ENCODE measurements at regions not wholly inside any gene's neighbourhood (a gene's known extent, or its start where the extent isn't known, plus 50 kb on each side); places are given as distances from the start of the nearest gene placed in this dataset.

DNA sequence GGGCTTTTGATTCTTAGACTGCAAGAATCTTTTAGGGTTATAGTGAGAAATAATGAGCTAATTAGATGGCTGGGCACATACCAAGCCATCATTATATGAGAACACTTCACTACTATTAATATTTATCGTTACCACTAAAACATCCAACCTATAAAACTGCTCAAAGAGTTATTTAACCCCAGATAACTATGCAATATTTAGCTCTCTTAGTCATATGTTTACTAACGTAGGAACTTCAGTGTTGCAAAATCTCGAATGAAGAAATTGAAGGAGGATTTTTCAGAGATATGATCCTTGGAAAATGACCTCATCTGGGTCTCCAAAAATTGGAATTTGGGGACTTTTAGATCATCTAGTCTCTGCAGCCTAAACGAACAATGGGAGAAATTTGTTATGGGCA lies 265.0 kb upstream of the RPS6KA3 start:
- no peaks in the 10 kb centered on the region for H3K9me3 Mint-ChIP-seq (ENCODE audit: low read depth, unreplicated experiment)
- no peaks in the 10 kb centered on the region for H3K27me3 Mint-ChIP-seq (ENCODE audit: unreplicated experiment)
- no peak overlapping the region for H3K4me3 Mint-ChIP-seq (ENCODE audit: low read depth, unreplicated experiment)
- intact Hi-C loops (cut with micrococcal nuclease; ENCODE audit: unreplicated experiment): loop anchor here (2.0 to 10.0 kb wide), 4 partner anchors 213 to 949 kb away; no protein-coding TSS in a partner anchor
- TF ChIP-seq, protein P1, sequence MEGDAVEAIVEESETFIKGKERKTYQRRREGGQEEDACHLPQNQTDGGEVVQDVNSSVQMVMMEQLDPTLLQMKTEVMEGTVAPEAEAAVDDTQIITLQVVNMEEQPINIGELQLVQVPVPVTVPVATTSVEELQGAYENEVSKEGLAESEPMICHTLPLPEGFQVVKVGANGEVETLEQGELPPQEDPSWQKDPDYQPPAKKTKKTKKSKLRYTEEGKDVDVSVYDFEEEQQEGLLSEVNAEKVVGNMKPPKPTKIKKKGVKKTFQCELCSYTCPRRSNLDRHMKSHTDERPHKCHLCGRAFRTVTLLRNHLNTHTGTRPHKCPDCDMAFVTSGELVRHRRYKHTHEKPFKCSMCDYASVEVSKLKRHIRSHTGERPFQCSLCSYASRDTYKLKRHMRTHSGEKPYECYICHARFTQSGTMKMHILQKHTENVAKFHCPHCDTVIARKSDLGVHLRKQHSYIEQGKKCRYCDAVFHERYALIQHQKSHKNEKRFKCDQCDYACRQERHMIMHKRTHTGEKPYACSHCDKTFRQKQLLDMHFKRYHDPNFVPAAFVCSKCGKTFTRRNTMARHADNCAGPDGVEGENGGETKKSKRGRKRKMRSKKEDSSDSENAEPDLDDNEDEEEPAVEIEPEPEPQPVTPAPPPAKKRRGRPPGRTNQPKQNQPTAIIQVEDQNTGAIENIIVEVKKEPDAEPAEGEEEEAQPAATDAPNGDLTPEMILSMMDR (IDR thresholded peaks at IDR 0.05; ENCODE audit: unreplicated experiment): no peak
- DNase-seq: no peak
- H3K36me3 Mint-ChIP-seq (ENCODE audit: insufficient read depth, unreplicated experiment): no peaks in the 10 kb centered on the region
- CTCF ChIA-PET: interaction anchor here (1.4 kb wide), 1 partner anchor 949 kb away, joined by 3 read pairs; no protein-coding TSS in a partner anchor
- H3K4me1 Mint-ChIP-seq (ENCODE audit: low read depth, unreplicated experiment): peaks cover 16% of the 10 kb centered on the region
- no TSS peak for BruUV-seq (replicated peaks)
- H3K27ac Mint-ChIP-seq (ENCODE audit: unreplicated experiment): no peak overlapping the region

- no peaks in the 10 kb centered on the region for H3K27me3 Mint-ChIP-seq (ENCODE audit: unreplicated experiment)
- CTCF ChIA-PET: interaction anchor here (0.6 to 1.9 kb wide), 6 partner anchors 11 to 1195 kb away, joined by 3 to 5 read pairs (median 4); no protein-coding TSS in a partner anchor
- no peak overlapping the region for H3K27ac Mint-ChIP-seq (ENCODE audit: unreplicated experiment)
- H3K36me3 Mint-ChIP-seq (ENCODE audit: insufficient read depth, unreplicated experiment): no peaks in the 10 kb centered on the region
- DNase-seq: peak; percentile 66
- no peaks in the 10 kb centered on the region for H3K9me3 Mint-ChIP-seq (ENCODE audit: low read depth, unreplicated experiment)
- TF ChIP-seq, protein P1 (IDR thresholded peaks at IDR 0.05; ENCODE audit: unreplicated experiment): peak; percentile 61
- intact Hi-C loops (cut with micrococcal nuclease; ENCODE audit: unreplicated experiment): loop anchor here (1.0 to 10.0 kb wide), 5 partner anchors 214 to 950 kb away; no protein-coding TSS in a partner anchor
- no peak overlapping the region for H3K4me3 Mint-ChIP-seq (ENCODE audit: low read depth, unreplicated experiment)
- no TSS peak for BruUV-seq (replicated peaks)
- H3K4me1 Mint-ChIP-seq (ENCODE audit: low read depth, unreplicated experiment): peaks cover 16% of the 10 kb centered on the region
Observed at GRCh38 chrX:20530406-20530921, 263.8 kb upstream of the RPS6KA3 start.

GRCh38 chrX:20529711-20530110 lies 263.0 kb upstream of the RPS6KA3 start:
- intact Hi-C loops (cut with micrococcal nuclease; ENCODE audit: unreplicated experiment): loop anchor here (1.0 to 10.0 kb wide), 6 partner anchors 215 to 1213 kb away; no protein-coding TSS in a partner anchor
- Mint-ChIP-seq H3K27me3 (ENCODE audit: unreplicated experiment) (no peaks in the 10 kb centered on the region), H3K36me3 (ENCODE audit: insufficient read depth, unreplicated experiment) (no peaks in the 10 kb centered on the region), H3K4me1 (ENCODE audit: low read depth, unreplicated experiment) (peaks cover 16% of the 10 kb centered on the region), H3K9me3 (ENCODE audit: low read depth, unreplicated experiment) (no peaks in the 10 kb centered on the region), H3K27ac (ENCODE audit: unreplicated experiment) (no peak overlapping the region), H3K4me3 (ENCODE audit: low read depth, unreplicated experiment) (no peak overlapping the region)
- CTCF ChIA-PET: interaction anchor here (0.6 to 1.9 kb wide), 4 partner anchors 11 to 1196 kb away, joined by 3 to 5 read pairs (median 4); no protein-coding TSS in a partner anchor
- no peak for DNase-seq
- BruUV-seq (replicated peaks): no TSS peak
- TF ChIP-seq, protein P1 (IDR thresholded peaks at IDR 0.05; ENCODE audit: unreplicated experiment): no peak

GRCh38 chrX:20529301-20529700 lies 262.6 kb upstream of the RPS6KA3 start:
- Mint-ChIP-seq H3K36me3 (ENCODE audit: insufficient read depth, unreplicated experiment) (no peaks in the 10 kb centered on the region), H3K27ac (ENCODE audit: unreplicated experiment) (no peak overlapping the region), H3K4me1 (ENCODE audit: low read depth, unreplicated experiment) (peaks cover 16% of the 10 kb centered on the region), H3K27me3 (ENCODE audit: unreplicated experiment) (no peaks in the 10 kb centered on the region), H3K9me3 (ENCODE audit: low read depth, unreplicated experiment) (no peaks in the 10 kb centered on the region), H3K4me3 (ENCODE audit: low read depth, unreplicated experiment) (no peak overlapping the region)
- intact Hi-C loops (cut with micrococcal nuclease; ENCODE audit: unreplicated experiment): loop anchor here (5.0 kb wide), 1 partner anchor 1213 kb away; no protein-coding TSS in a partner anchor
- DNase-seq: no peak
- TF ChIP-seq, protein P1 (IDR thresholded peaks at IDR 0.05; ENCODE audit: unreplicated experiment): no peak
- CTCF ChIA-PET: interaction anchor here (1.9 kb wide), 1 partner anchor 1196 kb away, joined by 5 read pairs; no protein-coding TSS in a partner anchor
- no TSS peak for BruUV-seq (replicated peaks)
